OCI-LY7 (cell line): ENCODE measurements at regions not wholly inside any gene's neighbourhood (a gene's known extent, or its start where the extent isn't known, plus 50 kb on each side); places are given as distances from the start of the nearest gene placed in this dataset.

ENCODE experiments used
- BruUV-seq: library from RNA; stranded (reverse); fragments of 400-500 nt; replicated peaks from 2 replicates; lab custom pipeline; 2021; lab: Mats Ljungman, UMichigan
- CTCF ChIA-PET: fragments of 300-600 bp; sonication (Branson Sonifier 250); formaldehyde crosslinking; loops from one replicate; lab custom pipeline; 2022; ENCODE audit warnings: antibody characterized with exemption; ENCODE audit not compliant: unreplicated experiment; lab: Charles Lee
- POLR2A ChIA-PET: fragments of 300-600 bp; sonication (Branson Sonifier 250); formaldehyde crosslinking; loops from one replicate; lab custom pipeline; 2022; ENCODE audit warnings: antibody characterized with exemption; lab: Charles Lee
- DNase-seq: peaks from one replicate; pipeline ENCODE4 v3.0.0-alpha.2; 2015; ENCODE audit warnings: low spot score
- H2AFZ ChIP-seq: fragments of 200-600 bp; sonication (generic), shearing (Covaris generic); 2 replicates; pipeline ENCODE4 v1.6.1; 2014; ENCODE audit warnings: mild to moderate bottlenecking, antibody characterized with exemption, low read length, moderate library complexity
- H3K27ac ChIP-seq: fragments of 200-600 bp; sonication (generic); 2 replicates; pipeline ENCODE4 v1.5.1; 2014; ENCODE audit warnings: mixed run types, low read depth, mild to moderate bottlenecking, moderate library complexity, low read length, inconsistent platforms; ENCODE audit not compliant: poor library complexity, severe bottlenecking
- H3K36me3 ChIP-seq: fragments of 200-600 bp; sonication (generic); 2 replicates; pipeline ENCODE4 v1.6.1; 2014; ENCODE audit warnings: mild to moderate bottlenecking, antibody characterized with exemption, low read length, moderate library complexity, mixed read lengths; ENCODE audit not compliant: insufficient read depth
- H3K4me1 ChIP-seq: fragments of 200-600 bp; sonication (generic); 2 replicates; pipeline ENCODE4 v1.5.1; 2014; ENCODE audit warnings: mild to moderate bottlenecking, low read length; ENCODE audit not compliant: insufficient read depth, poor library complexity, severe bottlenecking
- H3K4me2 ChIP-seq: fragments of 200-600 bp; sonication (generic); 2 replicates; pipeline ENCODE4 v1.6.1; 2014; ENCODE audit warnings: mild to moderate bottlenecking, low read length
- H3K4me3 ChIP-seq: fragments of 200-600 bp; sonication (generic); 2 replicates; pipeline ENCODE4 v1.5.1; 2014; ENCODE audit warnings: mild to moderate bottlenecking, low read depth, low read length; ENCODE audit not compliant: poor library complexity, severe bottlenecking
- H3K79me2 ChIP-seq: fragments of 200-600 bp; sonication (generic); 2 replicates; pipeline ENCODE4 v1.6.1; 2016; ENCODE audit warnings: low read depth, mild to moderate bottlenecking, low read length, moderate library complexity, mixed read lengths; ENCODE audit not compliant: insufficient read depth
- H3K9me2 ChIP-seq: fragments of 200-600 bp; sonication (generic); 2 replicates; pipeline ENCODE4 v1.6.1; 2016; ENCODE audit warnings: mild to moderate bottlenecking, low read length, mixed read lengths; ENCODE audit not compliant: insufficient read depth
- H3K9me3 ChIP-seq: fragments of 200-600 bp; sonication (generic); 2 replicates; pipeline ENCODE4 v1.6.1; 2014; ENCODE audit warnings: mild to moderate bottlenecking, mixed run types, low read length, mixed read lengths
- H4K20me1 ChIP-seq: fragments of 200-600 bp; sonication (generic); 2 replicates; pipeline ENCODE4 v1.6.1; 2014; ENCODE audit warnings: mild to moderate bottlenecking, antibody characterized with exemption, low read length, moderate library complexity, mixed read lengths; ENCODE audit not compliant: insufficient read depth
- CTCF ChIP-seq: fragments of 200-600 bp; sonication (generic); conservative IDR thresholded peaks from 2 replicates; pipeline ENCODE4 v1.5.1; 2014; ENCODE audit warnings: mild to moderate bottlenecking, antibody characterized with exemption, low read length, moderate library complexity, mixed read lengths
- EZH2phosphoT487 ChIP-seq: fragments of 200-600 bp; sonication (generic); IDR thresholded peaks from 2 replicates; pipeline ENCODE4 v1.6.1; 2018; ENCODE audit warnings: low read depth, borderline replicate concordance, mild to moderate bottlenecking, mixed run types, antibody characterized with exemption, low read length, moderate library complexity, mixed read lengths
- intact Hi-C: fragments of 100-400 bp; cut with micrococcal nuclease; formaldehyde crosslinking; loops from one replicate; pipeline ENCODE4 v1.10.0; 2022; ENCODE audit not compliant: unreplicated experiment

DNA sequence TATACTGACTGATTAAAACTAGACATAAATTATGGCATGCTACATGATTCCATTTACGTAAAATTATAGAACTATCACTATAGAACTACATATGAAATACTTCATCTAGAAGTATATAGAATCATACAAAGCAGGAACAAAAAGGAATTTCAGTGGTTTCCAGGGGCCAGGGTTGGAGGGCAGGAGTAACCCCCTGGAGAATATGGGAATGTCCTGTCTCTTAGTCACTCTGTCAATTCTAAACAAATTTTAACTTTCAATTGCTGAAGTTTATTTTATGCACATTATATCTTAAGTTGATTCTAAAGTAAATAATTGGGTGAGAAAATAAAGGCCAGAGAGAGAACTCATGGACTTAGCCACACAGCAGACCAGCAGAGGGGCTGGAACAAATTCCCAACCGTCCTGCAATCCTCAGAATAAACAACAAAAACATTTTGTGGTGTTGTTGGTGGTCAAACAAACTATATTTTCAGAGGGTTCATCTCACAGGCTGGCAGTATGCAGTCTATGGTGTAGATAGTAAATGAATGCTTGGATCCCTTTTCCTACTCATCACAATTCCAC, 476.9 kb upstream of the SLIT2 start:
- Histone ChIP-seq H3K9me3 (0 out of 2 replicates have a peak, but pooled peaks cover under 1% of the 10 kb centered on the region), H3K4me3 (no peak overlapping the region), H3K36me3 (no peaks in the 10 kb centered on the region), H2AFZ (no peak overlapping the region), H3K9me2 (no peaks in the 10 kb centered on the region), H3K4me1 (no peaks in the 10 kb centered on the region), H3K79me2 (no peaks in the 10 kb centered on the region), H3K27ac (no peak overlapping the region), H4K20me1 (no peaks in the 10 kb centered on the region), H3K4me2 (no peak overlapping the region)
- no peak for DNase-seq
- CTCF ChIA-PET, result no interaction called here
- no TSS peak for BruUV-seq
- POLR2A ChIA-PET, result no interaction called here
- intact Hi-C loops, result no loop called here
- TF ChIP-seq CTCF (no peak), EZH2phosphoT487 (no peak)

DNA sequence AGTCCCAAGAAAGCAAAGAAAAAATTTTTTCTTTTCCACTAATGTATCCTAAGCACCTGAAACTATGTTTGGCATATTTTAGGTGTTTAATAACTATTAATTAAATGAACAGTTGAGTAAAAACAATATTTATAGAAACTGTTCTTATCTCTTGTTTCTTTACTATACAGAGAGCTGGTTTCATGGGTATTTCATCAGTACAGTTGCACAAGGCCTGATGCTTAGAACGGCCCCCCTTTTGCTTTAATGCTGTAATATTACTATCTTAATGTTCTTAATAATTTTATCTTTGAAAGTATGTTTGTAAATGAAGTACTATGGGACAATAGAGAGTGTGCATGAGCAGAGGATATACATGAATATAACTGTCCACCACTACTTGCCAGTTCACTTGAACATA, 479.1 kb upstream of the SLIT2 start:
- Histone ChIP-seq H3K4me2 (no peak overlapping the region), H3K9me3 (0 out of 2 replicates have a peak, but pooled peaks cover 4% of the 10 kb centered on the region), H3K36me3 (no peaks in the 10 kb centered on the region), H3K27ac (no peak overlapping the region), H3K4me1 (no peaks in the 10 kb centered on the region), H3K9me2 (no peaks in the 10 kb centered on the region), H3K4me3 (no peak overlapping the region), H3K79me2 (no peaks in the 10 kb centered on the region), H4K20me1 (no peaks in the 10 kb centered on the region), H2AFZ (no peak overlapping the region)
- ChIA-PET POLR2A (no interaction called here), CTCF (no interaction called here)
- no TSS peak for BruUV-seq
- no peak for DNase-seq
- intact Hi-C loops, result no loop called here
- TF ChIP-seq EZH2phosphoT487, result no peak
- TF ChIP-seq CTCF, result no peak

DNA sequence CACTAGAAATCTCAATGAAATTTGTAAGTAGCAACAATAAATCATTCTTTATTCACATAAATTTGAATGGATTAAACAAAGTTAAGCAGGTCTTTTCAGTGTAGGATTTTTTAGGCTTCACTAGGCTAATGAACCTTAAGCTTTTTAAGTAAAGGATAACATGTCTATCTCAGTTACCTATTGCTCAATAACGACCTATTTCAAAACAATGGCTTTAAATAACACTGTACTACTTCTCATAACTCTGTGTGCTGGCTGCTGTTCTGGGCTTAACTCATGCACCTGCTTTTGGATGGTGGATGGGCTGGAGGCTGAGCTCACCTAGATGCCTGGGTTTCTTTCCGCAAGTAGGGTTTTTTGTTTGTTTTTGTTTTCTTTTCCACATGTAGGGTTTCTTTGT, 495.0 kb upstream of the SLIT2 start:
- Histone ChIP-seq H3K4me2 (no peak overlapping the region), H3K9me2 (no peaks in the 10 kb centered on the region), H3K9me3 (no peaks in the 10 kb centered on the region), H3K4me1 (no peaks in the 10 kb centered on the region), H4K20me1 (no peaks in the 10 kb centered on the region), H3K27ac (no peak overlapping the region), H3K36me3 (no peaks in the 10 kb centered on the region), H3K4me3 (no peak overlapping the region), H3K79me2 (no peaks in the 10 kb centered on the region), H2AFZ (no peak overlapping the region)
- TF ChIP-seq EZH2phosphoT487, result no peak
- no peak for TF ChIP-seq CTCF
- DNase-seq, result no peak
- intact Hi-C loops, result no loop called here
- ChIA-PET POLR2A (no interaction called here), CTCF (no interaction called here)
- BruUV-seq, result no TSS peak
